ENCODE measurements at regions not wholly inside any gene's neighbourhood (a gene's known extent, or its start where the extent isn't known, plus 50 kb on each side); places are given as distances from the start of the nearest gene placed in this dataset.

- in situ Hi-C loops (cut with MboI) = no loop called here
- 0% methylated on average over 1 of the region's 1 CpG for WGBS (ENCODE audit: insufficient coverage, low coverage, missing lambda C conversion rate)
Observed at GRCh38 chr2:221085341-221085900, 486.7 kb downstream of the EPHA4 start.

DNA sequence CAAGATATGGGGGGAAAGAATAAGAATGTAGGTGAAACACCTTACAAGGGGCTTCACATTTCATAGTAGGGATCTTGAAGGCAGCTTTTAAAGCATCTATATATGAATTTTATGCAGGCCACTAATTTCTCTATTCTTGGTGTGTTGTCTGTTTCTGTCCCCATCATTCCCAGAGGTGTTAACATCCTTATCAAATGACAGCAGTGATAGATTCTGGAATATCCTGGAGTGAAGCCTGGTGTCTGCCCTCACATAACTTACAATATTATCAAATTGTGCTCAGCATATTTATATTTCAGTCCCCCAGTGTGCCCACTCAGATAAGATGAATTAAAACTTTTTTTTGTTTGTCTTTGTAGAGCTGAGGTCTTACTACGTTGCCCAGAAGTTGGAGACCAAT, 486.2 kb downstream of the EPHA4 start:
- Histone ChIP-seq H3K4me1 (replicated peaks in 1 of 2; ENCODE audit: control insufficient read depth in 2 of 2, insufficient read depth in 2 of 2, low read length in 2 of 2) (no peaks in the 10 kb centered on the region), H3K36me3 (ENCODE audit: control insufficient read depth, insufficient read depth, low read length) (no peaks in the 10 kb centered on the region), H3K9ac (ENCODE audit: insufficient read depth in 1 of 2, low read depth in 2 of 2, low read length in 2 of 2) (no peak overlapping the region), H3K27me3 (ENCODE audit: control insufficient read depth in 2 of 2, insufficient read depth in 2 of 2, low read length in 2 of 2) (no peaks in the 10 kb centered on the region), H3K9me3 (replicated peaks; ENCODE audit: control insufficient read depth, insufficient read depth, low read depth, low read length) (no peaks in the 10 kb centered on the region), H2AFZ (ENCODE audit: low read depth, low read length) (no peak overlapping the region), H4K20me1 (replicated peaks; ENCODE audit: control insufficient read depth, insufficient read depth, low read length) (no peaks in the 10 kb centered on the region), H3K4me2 (ENCODE audit: insufficient read depth, low read length) (no peak overlapping the region), H3K9me1 (ENCODE audit: control insufficient read depth, insufficient read depth, low read length) (no peaks in the 10 kb centered on the region), H3K4me3 (no peak overlapping the region), H3K79me2 (ENCODE audit: control insufficient read depth, insufficient read depth, low read length) (no peaks in the 10 kb centered on the region), H3K27ac (ENCODE audit: extremely low read depth, low read depth, low read length) (no peak overlapping the region)
- CTCF ChIA-PET (ENCODE audit: low intra/inter-chr PET ratio) = no interaction called here
- FAIRE-seq (no peak), ATAC-seq (no peak), DNase-seq (ENCODE audit: extremely low read depth in 1 of 4, low spot score in 3 of 4) (no peak)
- intact Hi-C loops (cut with micrococcal nuclease) (no loop called here), in situ Hi-C loops (cut with MboI) (no loop called here)
- 0% methylated on average over 1 of the region's 1 CpG for whole genome bisulfite sequencing (ENCODE audit: insufficient coverage, low coverage, missing lambda C conversion rate)
- TF ChIP-seq ZNF436 (CRISPR knock-in tag; IDR thresholded peaks at IDR 0.05) (no peak), SRSF3 (IDR thresholded peaks at IDR 0.05; ENCODE audit: insufficient read depth, low read length) (no peak), ZNF699 (CRISPR knock-in tag; IDR thresholded peaks at IDR 0.05; ENCODE audit: insufficient replicate concordance) (no peak)
- no TSS peak for BruUV-seq (replicated peaks)
- POLR2A ChIA-PET = no interaction called here

More at GRCh38 chr2:221085341-221085900, 486.7 kb downstream of the EPHA4 start:
- Histone ChIP-seq H4K20me1 (replicated peaks; ENCODE audit: control insufficient read depth, insufficient read depth, low read length) (no peaks in the 10 kb centered on the region), H3K9me3 (replicated peaks; ENCODE audit: control insufficient read depth, insufficient read depth, low read depth, low read length) (no peaks in the 10 kb centered on the region), H3K36me3 (ENCODE audit: control insufficient read depth, insufficient read depth, low read length) (no peaks in the 10 kb centered on the region), H3K27ac (ENCODE audit: extremely low read depth, low read depth, low read length) (no peak overlapping the region), H3K4me1 (replicated peaks in 1 of 2; ENCODE audit: control insufficient read depth in 2 of 2, insufficient read depth in 2 of 2, low read length in 2 of 2) (no peaks in the 10 kb centered on the region), H3K4me3 (no peak overlapping the region), H2AFZ (ENCODE audit: low read depth, low read length) (no peak overlapping the region), H3K4me2 (ENCODE audit: insufficient read depth, low read length) (no peak overlapping the region), H3K9me1 (ENCODE audit: control insufficient read depth, insufficient read depth, low read length) (no peaks in the 10 kb centered on the region), H3K9ac (ENCODE audit: insufficient read depth in 1 of 2, low read depth in 2 of 2, low read length in 2 of 2) (no peak overlapping the region), H3K79me2 (ENCODE audit: control insufficient read depth, insufficient read depth, low read length) (no peaks in the 10 kb centered on the region), H3K27me3 (ENCODE audit: control insufficient read depth in 2 of 2, insufficient read depth in 2 of 2, low read length in 2 of 2) (no peaks in the 10 kb centered on the region)
- ATAC-seq (no peak), DNase-seq (ENCODE audit: extremely low read depth in 1 of 4, low spot score in 3 of 4) (no peak), FAIRE-seq (no peak)
- ChIA-PET CTCF (ENCODE audit: low intra/inter-chr PET ratio) (no interaction called here), POLR2A (no interaction called here)
- TF ChIP-seq TCF7 (IDR thresholded peaks at IDR 0.05; ENCODE audit: borderline replicate concordance) = no peak
- no peak for TF ChIP-seq GTF2F1 (IDR thresholded peaks at IDR 0.05; ENCODE audit: low read depth, low read length)
- no peak for TF ChIP-seq MCM3 (IDR thresholded peaks at IDR 0.05)
- TF ChIP-seq CXXC5 (CRISPR knock-in tag; IDR thresholded peaks at IDR 0.05) = no peak
- TF ChIP-seq KAT2B (IDR thresholded peaks at IDR 0.05; ENCODE audit: low read depth, low read length) = no peak
- TF ChIP-seq OTX1 (CRISPR knock-in tag; IDR thresholded peaks at IDR 0.05) = no peak
- no peak for TF ChIP-seq KLF13 (tag; IDR thresholded peaks at IDR 0.05; ENCODE audit: borderline replicate concordance, low read depth)
- no peak for TF ChIP-seq SNRNP70 (optimal IDR thresholded peaks at IDR 0.05; ENCODE audit: low read depth, low read length)
- no peak for TF ChIP-seq ZNF165 (CRISPR knock-in tag; IDR thresholded peaks at IDR 0.05; ENCODE audit: borderline replicate concordance)
- TF ChIP-seq ELF4 (CRISPR knock-in tag; IDR thresholded peaks at IDR 0.05) = no peak
- TF ChIP-seq HOXB6 (CRISPR knock-in tag; IDR thresholded peaks at IDR 0.05; ENCODE audit: borderline replicate concordance) = no peak
- no peak for TF ChIP-seq ETS2 (tag; IDR thresholded peaks at IDR 0.05; ENCODE audit: borderline replicate concordance, poor library complexity, severe bottlenecking)
- no peak for TF ChIP-seq PHF8 (IDR thresholded peaks at IDR 0.05; ENCODE audit: borderline replicate concordance, low read length)
- TF ChIP-seq ZNF764 (CRISPR knock-in tag; IDR thresholded peaks at IDR 0.05; ENCODE audit: low read depth) = no peak
- no peak for TF ChIP-seq CAMTA2 (CRISPR knock-in tag; conservative IDR thresholded peaks at IDR 0.05)
- TF ChIP-seq CBX3 (IDR thresholded peaks at IDR 0.05; ENCODE audit: borderline replicate concordance in 1 of 2, low read length in 2 of 2) = no peak
- no peak for TF ChIP-seq U2AF2 (optimal IDR thresholded peaks at IDR 0.05; ENCODE audit: low read depth, low read length)
- BruUV-seq (replicated peaks) = no TSS peak
- intact Hi-C loops (cut with micrococcal nuclease) = no loop called here

Data from K562 (cell line).